ENCODE measurements at regions not wholly inside any gene's neighbourhood (a gene's known extent, or its start where the extent isn't known, plus 50 kb on each side); places are given as distances from the start of the nearest gene placed in this dataset.

DNA sequence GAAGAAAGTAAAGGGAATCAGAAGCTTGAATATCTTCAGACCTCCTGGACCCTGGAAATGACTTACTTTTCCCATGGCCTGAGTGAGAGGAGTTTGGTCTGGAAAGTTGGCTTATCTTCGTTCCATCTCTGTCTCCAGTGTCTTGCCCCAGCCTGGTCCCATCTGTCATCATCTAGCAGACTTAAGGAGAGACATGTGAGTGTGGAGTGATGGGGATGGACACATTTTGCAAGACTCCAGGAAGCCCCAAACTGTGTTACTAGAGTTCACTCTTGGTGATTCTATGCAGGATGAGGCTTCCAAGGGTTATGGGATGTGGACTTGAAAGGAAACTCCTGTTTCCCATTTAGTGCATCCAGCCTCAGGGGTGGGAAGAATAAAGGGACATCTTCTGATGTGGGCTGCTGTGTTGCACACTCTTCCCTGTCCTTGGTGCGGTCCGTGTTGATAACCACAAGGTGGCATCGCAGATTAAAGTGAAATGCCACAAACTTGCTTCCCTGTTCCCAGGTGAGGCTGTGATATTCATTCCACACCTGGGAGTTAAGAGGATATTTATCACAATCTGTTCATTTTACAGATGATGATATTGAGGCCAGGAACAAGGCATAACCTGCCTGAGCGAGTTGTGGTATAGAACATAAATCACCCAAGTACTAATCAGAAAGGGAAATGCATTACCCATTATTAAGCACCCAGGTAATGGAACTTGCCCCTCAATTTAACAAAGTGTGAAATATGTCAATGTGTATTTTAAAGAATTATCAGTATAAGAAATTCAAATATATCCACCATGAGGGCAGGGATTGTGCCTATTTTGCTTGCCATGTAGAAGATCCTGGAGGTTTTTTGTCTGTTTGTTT is 269.9 kb upstream of the PAPPA start:
- in situ Hi-C loops (cut with HindIII; ENCODE audit: extremely low pct_ligation_motif_present, low pct_unique_long_range_greater_than_20kb), result loop anchor here (5.0 to 25.0 kb wide), 5 partner anchors 114 to 779 kb away; no protein-coding TSS in a partner anchor
- no TSS peak for BruUV-seq (replicated peaks)
- Histone ChIP-seq H3K36me3 (replicated peaks in 1 of 2; ENCODE audit: control insufficient read depth in 1 of 2, insufficient read depth in 2 of 2, low read length in 2 of 2) (no peaks in the 10 kb centered on the region), H3K9ac (ENCODE audit: insufficient read depth, low read depth, low read length) (no peak overlapping the region), H3K9me3 (ENCODE audit: low read length) (no peaks in the 10 kb centered on the region), H3K4me2 (ENCODE audit: low read depth, low read length) (no peak overlapping the region), H3K4me1 (ENCODE audit: insufficient read depth, low read length) (peaks cover 9% of the 10 kb centered on the region; the same call in 1 of the 2 replicates), H3K27ac (ENCODE audit: extremely low read length, insufficient read depth, low read length) (no peak overlapping the region), H2AFZ (ENCODE audit: low read length) (no peak overlapping the region), H4K20me1 (ENCODE audit: insufficient read depth, low read length) (no peaks in the 10 kb centered on the region), H3K4me3 (replicated peaks in 1 of 3; ENCODE audit: insufficient read depth in 1 of 3, low read depth in 2 of 3, low read length in 3 of 3) (no peak overlapping the region), H3K79me2 (ENCODE audit: insufficient read depth, low read length) (no peaks in the 10 kb centered on the region), H3K27me3 (ENCODE audit: control insufficient read depth in 1 of 2, insufficient read depth in 2 of 2, low read length in 2 of 2) (no peaks in the 10 kb centered on the region; a peak in 1 of 5 replicates)
- ATAC-seq (peak; percentile 91), FAIRE-seq (peak; percentile 86), DNase-seq (ENCODE audit: low spot score) (peak; percentile 55)
- ChIA-PET CTCF (ENCODE audit: low intra/inter-chr PET ratio, low total read pairs) (interaction anchor here (1.2 to 2.0 kb wide), 3 partner anchors 117 to 611 kb away, joined by 4 to 19 read pairs (median 6); no protein-coding TSS in a partner anchor), POLR2A (no interaction called here)
- 1% methylated on average over 5 of the region's 5 CpGs for WGBS (ENCODE audit: low lambda C conversion rate)
- TF ChIP-seq, protein P1, sequence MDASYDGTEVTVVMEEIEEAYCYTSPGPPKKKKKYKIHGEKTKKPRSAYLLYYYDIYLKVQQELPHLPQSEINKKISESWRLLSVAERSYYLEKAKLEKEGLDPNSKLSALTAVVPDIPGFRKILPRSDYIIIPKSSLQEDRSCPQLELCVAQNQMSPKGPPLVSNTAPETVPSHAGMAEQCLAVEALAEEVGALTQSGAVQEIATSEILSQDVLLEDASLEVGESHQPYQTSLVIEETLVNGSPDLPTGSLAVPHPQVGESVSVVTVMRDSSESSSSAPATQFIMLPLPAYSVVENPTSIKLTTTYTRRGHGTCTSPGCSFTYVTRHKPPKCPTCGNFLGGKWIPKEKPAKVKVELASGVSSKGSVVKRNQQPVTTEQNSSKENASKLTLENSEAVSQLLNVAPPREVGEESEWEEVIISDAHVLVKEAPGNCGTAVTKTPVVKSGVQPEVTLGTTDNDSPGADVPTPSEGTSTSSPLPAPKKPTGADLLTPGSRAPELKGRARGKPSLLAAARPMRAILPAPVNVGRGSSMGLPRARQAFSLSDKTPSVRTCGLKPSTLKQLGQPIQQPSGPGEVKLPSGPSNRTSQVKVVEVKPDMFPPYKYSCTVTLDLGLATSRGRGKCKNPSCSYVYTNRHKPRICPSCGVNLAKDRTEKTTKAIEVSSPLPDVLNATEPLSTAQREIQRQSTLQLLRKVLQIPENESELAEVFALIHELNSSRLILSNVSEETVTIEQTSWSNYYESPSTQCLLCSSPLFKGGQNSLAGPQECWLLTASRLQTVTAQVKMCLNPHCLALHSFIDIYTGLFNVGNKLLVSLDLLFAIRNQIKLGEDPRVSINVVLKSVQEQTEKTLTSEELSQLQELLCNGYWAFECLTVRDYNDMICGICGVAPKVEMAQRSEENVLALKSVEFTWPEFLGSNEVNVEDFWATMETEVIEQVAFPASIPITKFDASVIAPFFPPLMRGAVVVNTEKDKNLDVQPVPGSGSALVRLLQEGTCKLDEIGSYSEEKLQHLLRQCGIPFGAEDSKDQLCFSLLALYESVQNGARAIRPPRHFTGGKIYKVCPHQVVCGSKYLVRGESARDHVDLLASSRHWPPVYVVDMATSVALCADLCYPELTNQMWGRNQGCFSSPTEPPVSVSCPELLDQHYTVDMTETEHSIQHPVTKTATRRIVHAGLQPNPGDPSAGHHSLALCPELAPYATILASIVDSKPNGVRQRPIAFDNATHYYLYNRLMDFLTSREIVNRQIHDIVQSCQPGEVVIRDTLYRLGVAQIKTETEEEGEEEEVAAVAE (CRISPR knock-in tag; IDR thresholded peaks at IDR 0.05; ENCODE audit: borderline replicate concordance), result 0 out of 2 replicates have a peak, but pooled peaks have one; percentile 47
- TF ChIP-seq RAD21 (CRISPR knock-in tag; IDR thresholded peaks at IDR 0.05) (peak; percentile 68; the same call in 1 of the 2 replicates), STAG1 (CRISPR knock-in tag; IDR thresholded peaks at IDR 0.05) (peak; percentile 91), AKAP8 (CRISPR knock-in tag; IDR thresholded peaks at IDR 0.05) (no peak), TAF1 (CRISPR knock-in tag; IDR thresholded peaks at IDR 0.05) (no peak), FOXA3 (CRISPR knock-in tag; IDR thresholded peaks at IDR 0.05) (0 out of 2 replicates have a peak, but pooled peaks have one; percentile 37), FOXA1 (IDR thresholded peaks at IDR 0.05) (no peak), FOXA1 (CRISPR knock-in tag; IDR thresholded peaks at IDR 0.05) (peak; percentile 52), SMC3 (IDR thresholded peaks at IDR 0.05; ENCODE audit: low read length) (peak; percentile 91), HNRNPL (IDR thresholded peaks at IDR 0.05; ENCODE audit: low read depth, low read length) (no peak)
- TF ChIP-seq, protein P2, sequence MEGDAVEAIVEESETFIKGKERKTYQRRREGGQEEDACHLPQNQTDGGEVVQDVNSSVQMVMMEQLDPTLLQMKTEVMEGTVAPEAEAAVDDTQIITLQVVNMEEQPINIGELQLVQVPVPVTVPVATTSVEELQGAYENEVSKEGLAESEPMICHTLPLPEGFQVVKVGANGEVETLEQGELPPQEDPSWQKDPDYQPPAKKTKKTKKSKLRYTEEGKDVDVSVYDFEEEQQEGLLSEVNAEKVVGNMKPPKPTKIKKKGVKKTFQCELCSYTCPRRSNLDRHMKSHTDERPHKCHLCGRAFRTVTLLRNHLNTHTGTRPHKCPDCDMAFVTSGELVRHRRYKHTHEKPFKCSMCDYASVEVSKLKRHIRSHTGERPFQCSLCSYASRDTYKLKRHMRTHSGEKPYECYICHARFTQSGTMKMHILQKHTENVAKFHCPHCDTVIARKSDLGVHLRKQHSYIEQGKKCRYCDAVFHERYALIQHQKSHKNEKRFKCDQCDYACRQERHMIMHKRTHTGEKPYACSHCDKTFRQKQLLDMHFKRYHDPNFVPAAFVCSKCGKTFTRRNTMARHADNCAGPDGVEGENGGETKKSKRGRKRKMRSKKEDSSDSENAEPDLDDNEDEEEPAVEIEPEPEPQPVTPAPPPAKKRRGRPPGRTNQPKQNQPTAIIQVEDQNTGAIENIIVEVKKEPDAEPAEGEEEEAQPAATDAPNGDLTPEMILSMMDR (CRISPR knock-in tag; IDR thresholded peaks at IDR 0.05), result peak; percentile 85
- intact Hi-C loops (cut with micrococcal nuclease; ENCODE audit: unreplicated experiment), result loop anchor here (1.0 to 5.0 kb wide), 6 partner anchors 117 to 779 kb away; no protein-coding TSS in a partner anchor
